SJSA1 (cell line): ENCODE measurements at regions not wholly inside any gene's neighbourhood (a gene's known extent, or its start where the extent isn't known, plus 50 kb on each side); places are given as distances from the start of the nearest gene placed in this dataset.

Experiments
- DNase-seq, 2 experiments: peaks; one replicate each; pipeline ENCODE4 v3.0.0-alpha.2; 2015 to 2020; ENCODE audit warnings: low spot score in 2 of 2, low read depth in 1 of 2
- H3K27ac ChIP-seq: fragments of 250-450 bp; sonication (Bioruptor Pico); 2 replicates; pipeline ENCODE4 v1.5.1; 2020; ENCODE audit warnings: mild to moderate bottlenecking, moderate library complexity
- H3K27me3 ChIP-seq: fragments of 250-450 bp; sonication (Bioruptor Pico); replicated peaks from 2 replicates; pipeline ENCODE4 v1.5.1; 2020; ENCODE audit warnings: mild to moderate bottlenecking, moderate library complexity
- H3K36me3 ChIP-seq: fragments of 250-450 bp; sonication (Bioruptor Pico); 2 replicates; pipeline ENCODE4 v1.5.1; 2020; ENCODE audit warnings: mild to moderate bottlenecking
- H3K4me1 ChIP-seq: fragments of 250-450 bp; sonication (Bioruptor Pico); replicated peaks from 2 replicates; pipeline ENCODE4 v1.6.1; 2021; ENCODE audit warnings: mild to moderate bottlenecking
- H3K4me3 ChIP-seq: fragments of 250-450 bp; sonication (Bioruptor Pico); 2 replicates; pipeline ENCODE4 v1.5.1; 2020; ENCODE audit warnings: mild to moderate bottlenecking
- H3K9me3 ChIP-seq: fragments of 250-450 bp; sonication (Bioruptor Pico); replicated peaks from 2 replicates; pipeline ENCODE4 v1.5.1; 2020; ENCODE audit warnings: mild to moderate bottlenecking

- Histone ChIP-seq H3K27ac (no peak overlapping the region), H3K4me1 (no peaks in the 10 kb centered on the region), H3K4me3 (no peak overlapping the region), H3K27me3 (no peaks in the 10 kb centered on the region), H3K36me3 (no peaks in the 10 kb centered on the region), H3K9me3 (no peaks in the 10 kb centered on the region)
- DNase-seq: no peak
Observed at GRCh38 chr12:24084800-24085199, 135.3 kb upstream of the SOX5 start.

GRCh38 chr12:24083838-24084237 is 134.4 kb upstream of the SOX5 start:
- Histone ChIP-seq H3K9me3 (no peaks in the 10 kb centered on the region), H3K36me3 (no peaks in the 10 kb centered on the region), H3K4me1 (no peaks in the 10 kb centered on the region), H3K27me3 (no peaks in the 10 kb centered on the region), H3K4me3 (no peak overlapping the region), H3K27ac (no peak overlapping the region)
- no peak for DNase-seq

GRCh38 chr12:24081606-24082005 is 132.1 kb upstream of the SOX5 start:
- no peaks in the 10 kb centered on the region for H3K36me3 ChIP-seq
- no peak overlapping the region for H3K4me3 ChIP-seq
- DNase-seq: no peak
- no peak overlapping the region for H3K27ac ChIP-seq
- H3K9me3 ChIP-seq: no peaks in the 10 kb centered on the region
- H3K27me3 ChIP-seq: no peaks in the 10 kb centered on the region
- H3K4me1 ChIP-seq: no peaks in the 10 kb centered on the region

GRCh38 chr12:24081092-24081529 is 131.6 kb upstream of the SOX5 start:
- no peak for DNase-seq
- Histone ChIP-seq H3K27ac (no peak overlapping the region), H3K27me3 (no peaks in the 10 kb centered on the region), H3K9me3 (no peaks in the 10 kb centered on the region), H3K4me3 (no peak overlapping the region), H3K4me1 (peaks cover 2% of the 10 kb centered on the region), H3K36me3 (no peaks in the 10 kb centered on the region)

GRCh38 chr12:24080465-24080864 is 131.0 kb upstream of the SOX5 start:
- Histone ChIP-seq H3K4me1 (peaks cover 9% of the 10 kb centered on the region), H3K27me3 (no peaks in the 10 kb centered on the region), H3K4me3 (no peak overlapping the region), H3K36me3 (no peaks in the 10 kb centered on the region), H3K9me3 (no peaks in the 10 kb centered on the region), H3K27ac (no peak overlapping the region)
- no peak for DNase-seq

- DNase-seq: no peak
- no peaks in the 10 kb centered on the region for H3K9me3 ChIP-seq
- no peaks in the 10 kb centered on the region for H3K36me3 ChIP-seq
- no peak overlapping the region for H3K4me3 ChIP-seq
- H3K27ac ChIP-seq: no peak overlapping the region
- no peaks in the 10 kb centered on the region for H3K27me3 ChIP-seq
- H3K4me1 ChIP-seq: peaks cover 9% of the 10 kb centered on the region
Observed at GRCh38 chr12:24079083-24079482, 129.6 kb upstream of the SOX5 start.

GRCh38 chr12:24078318-24078765 is 128.9 kb upstream of the SOX5 start:
- Histone ChIP-seq H3K27ac (no peak overlapping the region), H3K4me1 (peaks cover 9% of the 10 kb centered on the region), H3K9me3 (no peaks in the 10 kb centered on the region), H3K36me3 (no peaks in the 10 kb centered on the region), H3K4me3 (no peak overlapping the region), H3K27me3 (no peaks in the 10 kb centered on the region)
- no peak for DNase-seq

- no peaks in the 10 kb centered on the region for H3K27me3 ChIP-seq
- H3K4me3 ChIP-seq: no peak overlapping the region
- no peak overlapping the region for H3K27ac ChIP-seq
- H3K9me3 ChIP-seq: no peaks in the 10 kb centered on the region
- DNase-seq: no peak
- H3K36me3 ChIP-seq: no peaks in the 10 kb centered on the region
- H3K4me1 ChIP-seq: peaks cover 9% of the 10 kb centered on the region
Observed at GRCh38 chr12:24077161-24077560, 127.7 kb upstream of the SOX5 start.

- Histone ChIP-seq H3K4me1 (peaks cover 9% of the 10 kb centered on the region), H3K9me3 (no peaks in the 10 kb centered on the region), H3K27ac (no peak overlapping the region), H3K36me3 (no peaks in the 10 kb centered on the region), H3K27me3 (no peaks in the 10 kb centered on the region), H3K4me3 (no peak overlapping the region)
- DNase-seq: peak in 1 of 2 experiments; percentile 8
Observed at GRCh38 chr12:24075650-24076049, 126.2 kb upstream of the SOX5 start.

GRCh38 chr12:24073170-24073810 is 123.8 kb upstream of the SOX5 start:
- H3K36me3 ChIP-seq: no peaks in the 10 kb centered on the region
- peaks cover 17% of the 10 kb centered on the region for H3K4me1 ChIP-seq
- DNase-seq: no peak
- H3K4me3 ChIP-seq: no peak overlapping the region
- no peak overlapping the region for H3K27ac ChIP-seq
- no peaks in the 10 kb centered on the region for H3K27me3 ChIP-seq
- H3K9me3 ChIP-seq: no peaks in the 10 kb centered on the region

GRCh38 chr12:24072302-24072701 is 122.8 kb upstream of the SOX5 start:
- Histone ChIP-seq H3K27ac (no peak overlapping the region), H3K4me3 (no peak overlapping the region), H3K4me1 (peaks cover 20% of the 10 kb centered on the region), H3K36me3 (no peaks in the 10 kb centered on the region), H3K27me3 (no peaks in the 10 kb centered on the region), H3K9me3 (no peaks in the 10 kb centered on the region)
- no peak for DNase-seq

GRCh38 chr12:24071842-24072241 is 122.4 kb upstream of the SOX5 start:
- no peaks in the 10 kb centered on the region for H3K27me3 ChIP-seq
- H3K9me3 ChIP-seq: no peaks in the 10 kb centered on the region
- no peak for DNase-seq
- H3K36me3 ChIP-seq: no peaks in the 10 kb centered on the region
- H3K27ac ChIP-seq: no peak overlapping the region
- peaks cover 25% of the 10 kb centered on the region for H3K4me1 ChIP-seq
- H3K4me3 ChIP-seq: no peak overlapping the region

GRCh38 chr12:24069532-24070395 is 120.3 kb upstream of the SOX5 start:
- Histone ChIP-seq H3K4me3 (no peak overlapping the region), H3K9me3 (no peaks in the 10 kb centered on the region), H3K4me1 (peaks cover 20% of the 10 kb centered on the region), H3K27ac (no peak overlapping the region), H3K27me3 (no peaks in the 10 kb centered on the region), H3K36me3 (no peaks in the 10 kb centered on the region)
- no peak for DNase-seq

- Histone ChIP-seq H3K27ac (peak overlapping the region; percentile 53), H3K36me3 (no peaks in the 10 kb centered on the region), H3K4me1 (peaks cover 20% of the 10 kb centered on the region), H3K9me3 (no peaks in the 10 kb centered on the region), H3K4me3 (no peak overlapping the region), H3K27me3 (no peaks in the 10 kb centered on the region)
- peak in 1 of 2 experiments; percentile 58 for DNase-seq
Observed at GRCh38 chr12:24066865-24067264, 117.4 kb upstream of the SOX5 start.
